Loucy (cell line): ENCODE measurements at regions not wholly inside any gene's neighbourhood (a gene's known extent, or its start where the extent isn't known, plus 50 kb on each side); places are given as distances from the start of the nearest gene placed in this dataset.

Source experiments
- H2AFZ ChIP-seq: fragments of 200-600 bp; sonication (generic); 2 replicates; pipeline ENCODE4 v1.6.0; 2016; ENCODE audit warnings: antibody characterized with exemption, mild to moderate bottlenecking, low read length, moderate library complexity
- H3F3A ChIP-seq: fragments of 200-600 bp; 2 replicates; pipeline ENCODE4 v1.6.0; 2016; ENCODE audit warnings: antibody characterized with exemption, low read depth, mild to moderate bottlenecking
- H3K27me3 ChIP-seq: fragments of 200-600 bp; sonication (generic); 2 replicates; pipeline ENCODE4 v1.6.1; 2014; ENCODE audit warnings: low read length, mild to moderate bottlenecking; ENCODE audit not compliant: insufficient read depth, poor library complexity, severe bottlenecking
- H3K36me3 ChIP-seq: fragments of 200-600 bp; sonication (generic); 2 replicates; pipeline ENCODE4 v1.6.1; 2016; ENCODE audit warnings: low read length; ENCODE audit not compliant: insufficient read depth
- H3K4me1 ChIP-seq: fragments of 200-600 bp; sonication (generic); 2 replicates; pipeline ENCODE4 v1.5.1; 2014; ENCODE audit warnings: low read length, mild to moderate bottlenecking; ENCODE audit not compliant: insufficient read depth, poor library complexity, severe bottlenecking
- H3K4me2 ChIP-seq: fragments of 200-600 bp; sonication (generic); 2 replicates; pipeline ENCODE4 v1.6.0; 2014; ENCODE audit warnings: antibody characterized with exemption, low read length, low read depth, mild to moderate bottlenecking; ENCODE audit not compliant: poor library complexity, severe bottlenecking
- H3K4me3 ChIP-seq: fragments of 200-600 bp; sonication (generic); 2 replicates; pipeline ENCODE4 v1.5.1; 2014; ENCODE audit warnings: low read length, mild to moderate bottlenecking, mixed read lengths; ENCODE audit not compliant: poor library complexity, severe bottlenecking
- H3K79me2 ChIP-seq: fragments of 200-600 bp; sonication (generic); 2 replicates; pipeline ENCODE4 v1.6.1; 2014; ENCODE audit warnings: low read length; ENCODE audit not compliant: insufficient read depth
- H3K9ac ChIP-seq: fragments of 200-600 bp; sonication (generic); 2 replicates; pipeline ENCODE4 v1.6.0; 2014; ENCODE audit warnings: mild to moderate bottlenecking, low read depth, low read length, moderate library complexity; ENCODE audit not compliant: poor library complexity, severe bottlenecking
- H3K9me2 ChIP-seq: fragments of 200-600 bp; sonication (generic); replicated peaks from 2 replicates; pipeline ENCODE4 v1.6.1; 2016; ENCODE audit warnings: low read depth, low read length, mixed read lengths
- H3K9me3 ChIP-seq: fragments of 200-600 bp; sonication (generic); 2 replicates; pipeline ENCODE4 v1.6.1; 2014; ENCODE audit warnings: mild to moderate bottlenecking, antibody characterized with exemption, low read length, low read depth; ENCODE audit not compliant: insufficient read depth
- H4K20me1 ChIP-seq: fragments of 200-600 bp; sonication (generic); 2 replicates; pipeline ENCODE4 v1.6.0; 2014; ENCODE audit warnings: antibody characterized with exemption, low read length, mild to moderate bottlenecking; ENCODE audit not compliant: insufficient read depth, poor library complexity, severe bottlenecking
- CTCF ChIP-seq: fragments of 200-600 bp; sonication (generic); conservative IDR thresholded peaks from 2 replicates; pipeline ENCODE4 v1.5.1; 2014; ENCODE audit warnings: mild to moderate bottlenecking, antibody characterized with exemption, low read length
- EZH2phosphoT487 ChIP-seq: fragments of 200-600 bp; IDR thresholded peaks from 2 replicates; pipeline ENCODE4 v1.6.1; 2018; ENCODE audit warnings: antibody characterized with exemption, mild to moderate bottlenecking, moderate library complexity, borderline replicate concordance

- no peaks in the 10 kb centered on the region for H3K4me1 ChIP-seq
- H4K20me1 ChIP-seq = no peaks in the 10 kb centered on the region
- TF ChIP-seq CTCF = no peak
- TF ChIP-seq EZH2phosphoT487 = no peak
- H3F3A ChIP-seq = no peaks in the 10 kb centered on the region
- no peak overlapping the region for H3K4me3 ChIP-seq
- no peak overlapping the region for H3K4me2 ChIP-seq
- no peaks in the 10 kb centered on the region for H3K36me3 ChIP-seq
- H3K9ac ChIP-seq = no peak overlapping the region
- H2AFZ ChIP-seq = no peak overlapping the region
- no peaks in the 10 kb centered on the region for H3K27me3 ChIP-seq
- no peaks in the 10 kb centered on the region for H3K79me2 ChIP-seq
- no peaks in the 10 kb centered on the region for H3K9me2 ChIP-seq
- H3K9me3 ChIP-seq = no peaks in the 10 kb centered on the region
These were observed 210.6 kb downstream of the DTHD1 start for GRCh38 chr4:36492041-36492440.

GRCh38 chr4:36492590-36492989 lies 211.2 kb downstream of the DTHD1 start:
- Histone ChIP-seq H3K36me3 (no peaks in the 10 kb centered on the region), H3K27me3 (no peaks in the 10 kb centered on the region)

GRCh38 chr4:36493251-36493650 lies 211.8 kb downstream of the DTHD1 start:
- Histone ChIP-seq H3K9me3 (no peaks in the 10 kb centered on the region), H3K79me2 (no peaks in the 10 kb centered on the region), H3K9ac (no peak overlapping the region), H3K4me1 (no peaks in the 10 kb centered on the region), H3K9me2 (no peaks in the 10 kb centered on the region), H3K4me3 (no peak overlapping the region), H3F3A (no peaks in the 10 kb centered on the region), H3K4me2 (no peak overlapping the region), H2AFZ (no peak overlapping the region), H3K36me3 (no peaks in the 10 kb centered on the region), H3K27me3 (no peaks in the 10 kb centered on the region), H4K20me1 (no peaks in the 10 kb centered on the region)
- TF ChIP-seq CTCF = no peak
- TF ChIP-seq EZH2phosphoT487 = no peak

More at GRCh38 chr4:36492590-36492989, 211.2 kb downstream of the DTHD1 start:
- no peaks in the 10 kb centered on the region for H3F3A ChIP-seq
- H2AFZ ChIP-seq = no peak overlapping the region
- no peak overlapping the region for H3K4me3 ChIP-seq
- H3K4me1 ChIP-seq = no peaks in the 10 kb centered on the region
- no peak for TF ChIP-seq CTCF
- TF ChIP-seq EZH2phosphoT487 = no peak
- H3K9ac ChIP-seq = no peak overlapping the region
- H3K9me3 ChIP-seq = no peaks in the 10 kb centered on the region
- H3K79me2 ChIP-seq = no peaks in the 10 kb centered on the region
- H4K20me1 ChIP-seq = no peaks in the 10 kb centered on the region
- H3K9me2 ChIP-seq = no peaks in the 10 kb centered on the region
- H3K4me2 ChIP-seq = no peak overlapping the region
